K562 (cell line): ENCODE measurements at regions not wholly inside any gene's neighbourhood (a gene's known extent, or its start where the extent isn't known, plus 50 kb on each side); places are given as distances from the start of the nearest gene placed in this dataset.

ENCODE experiments used
- BRCA1 ChIP-seq, 2 experiments: fragments of 450-650 bp in 1 of 2; sonication (generic) in 1 of 2; formaldehyde crosslinking in 1 of 2; IDR thresholded peaks; 2 replicates each; pipeline versions ENCODE4 v1.5.0 to v1.6.1; 2017 to 2020; ENCODE audit warnings: mild to moderate bottlenecking in 1 of 2, missing genetic modification reagents in 1 of 2
- KLF16 ChIP-seq: IDR thresholded peaks from 2 replicates; pipeline ENCODE4 v1.6.1; 2016; ENCODE audit warnings: antibody characterized with exemption
- POLR2AphosphoS5 ChIP-seq: IDR thresholded peaks from 2 replicates; pipeline ENCODE4 v1.6.1; 2011; ENCODE audit warnings: mild to moderate bottlenecking, low read depth, low read length, moderate library complexity; ENCODE audit not compliant: control insufficient read depth, insufficient read depth
- TF ChIP-seq, protein P1 (sequence below): sonication (generic); formaldehyde crosslinking; IDR thresholded peaks from 2 replicates; pipeline ENCODE4 v1.8.0; 2022; ENCODE audit warnings: mild to moderate bottlenecking, low read depth, missing genetic modification reagents

DNA sequence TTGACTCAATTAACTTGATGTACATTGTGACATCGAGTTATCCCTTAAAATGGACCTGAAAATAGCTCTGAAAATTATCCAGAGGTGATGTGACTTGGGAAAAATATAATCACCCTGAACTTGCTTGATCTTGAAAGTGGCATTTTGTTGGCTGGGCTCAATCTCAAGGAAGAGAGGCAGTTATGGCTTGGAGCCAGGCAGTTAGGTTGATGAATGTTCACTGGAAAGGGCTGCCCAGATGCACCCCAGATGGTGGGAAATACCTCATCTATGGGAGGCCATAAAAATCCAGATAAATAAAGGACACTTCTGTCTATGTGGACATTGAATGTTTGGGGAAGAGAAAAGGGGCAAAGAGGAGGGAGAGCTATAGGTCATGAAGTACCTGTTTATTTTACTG, 55.7 kb upstream of the OR5AN1 start:
- TF ChIP-seq POLR2AphosphoS5, result no peak
- TF ChIP-seq BRCA1 (IDR thresholded peaks at IDR 0.05), result no peak
- TF ChIP-seq BRCA1 (CRISPR knock-in tag; IDR thresholded peaks at IDR 0.05), result no peak
- no peak for TF ChIP-seq KLF16
- TF ChIP-seq, protein P1, sequence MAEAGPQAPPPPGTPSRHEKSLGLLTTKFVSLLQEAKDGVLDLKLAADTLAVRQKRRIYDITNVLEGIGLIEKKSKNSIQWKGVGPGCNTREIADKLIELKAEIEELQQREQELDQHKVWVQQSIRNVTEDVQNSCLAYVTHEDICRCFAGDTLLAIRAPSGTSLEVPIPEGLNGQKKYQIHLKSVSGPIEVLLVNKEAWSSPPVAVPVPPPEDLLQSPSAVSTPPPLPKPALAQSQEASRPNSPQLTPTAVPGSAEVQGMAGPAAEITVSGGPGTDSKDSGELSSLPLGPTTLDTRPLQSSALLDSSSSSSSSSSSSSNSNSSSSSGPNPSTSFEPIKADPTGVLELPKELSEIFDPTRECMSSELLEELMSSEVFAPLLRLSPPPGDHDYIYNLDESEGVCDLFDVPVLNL (CRISPR knock-in tag), result no peak
